HEK293T (cell line): ENCODE measurements at regions not wholly inside any gene's neighbourhood (a gene's known extent, or its start where the extent isn't known, plus 50 kb on each side); places are given as distances from the start of the nearest gene placed in this dataset.
"Not testable (repeated sequence)": the region's sequence is repeated elsewhere in the genome, so short reads cannot be mapped to it uniquely, and the experiment has no call there.

Source experiments
- CTCF ChIA-PET: fragments of 350-600 bp; formaldehyde crosslinking; extraction: SDS; loops from one replicate; lab custom pipeline; 2021; ENCODE audit warnings: antibody characterized with exemption, inconsistent platforms; lab: Yijun Ruan, JAX
- POLR2A ChIA-PET: fragments of 350-600 bp; formaldehyde crosslinking; extraction: SDS; loops from one replicate; lab custom pipeline; 2020; ENCODE audit warnings: antibody characterized with exemption, inconsistent platforms; lab: Yijun Ruan, JAX
- DNase-seq: peaks from one replicate; pipeline ENCODE4 v3.0.0; 2012; ENCODE audit warnings: mixed read lengths; ENCODE audit errors: extremely low spot score
- ARNT ChIP-seq: fragments of 450-650 bp; IDR thresholded peaks from 2 replicates; pipeline ENCODE4 v1.6.1; 2017; ENCODE audit warnings: mild to moderate bottlenecking
- BHLHE40 ChIP-seq: fragments of 450-650 bp; IDR thresholded peaks from 2 replicates; pipeline ENCODE4 v1.6.1; 2016; ENCODE audit warnings: mild to moderate bottlenecking, moderate library complexity, borderline replicate concordance
- CTBP1 ChIP-seq: fragments of 450-650 bp; IDR thresholded peaks from 2 replicates; pipeline ENCODE4 v1.6.1; 2016; ENCODE audit warnings: borderline replicate concordance
- ELF4 ChIP-seq: fragments of 450-650 bp; IDR thresholded peaks from 2 replicates; pipeline ENCODE4 v1.6.1; 2017; ENCODE audit warnings: antibody characterized with exemption
- FOXA1 ChIP-seq: fragments of 450-650 bp; IDR thresholded peaks from 2 replicates; pipeline ENCODE4 v1.6.1; 2016; ENCODE audit warnings: mild to moderate bottlenecking
- FOXK2 ChIP-seq: fragments of 450-650 bp; IDR thresholded peaks from 2 replicates; pipeline ENCODE4 v1.6.1; 2016; ENCODE audit warnings: mild to moderate bottlenecking
- FOXM1 ChIP-seq: fragments of 450-650 bp; IDR thresholded peaks from 2 replicates; pipeline ENCODE4 v1.6.1; 2017; ENCODE audit warnings: mild to moderate bottlenecking, borderline replicate concordance
- HDGF ChIP-seq: fragments of 450-650 bp; IDR thresholded peaks from 2 replicates; pipeline ENCODE4 v1.6.1; 2017; ENCODE audit warnings: antibody characterized with exemption, borderline replicate concordance
- L3MBTL2 ChIP-seq: fragments of 450-650 bp; conservative IDR thresholded peaks from 2 replicates; pipeline ENCODE4 v1.6.1; 2016; ENCODE audit warnings: mild to moderate bottlenecking
- LEF1 ChIP-seq: fragments of 450-650 bp; IDR thresholded peaks from 2 replicates; pipeline ENCODE4 v1.6.1; 2017; ENCODE audit warnings: mild to moderate bottlenecking, borderline replicate concordance
- NFRKB ChIP-seq: fragments of 450-650 bp; IDR thresholded peaks from 2 replicates; pipeline ENCODE4 v1.6.1; 2016; ENCODE audit warnings: mild to moderate bottlenecking, moderate library complexity
- SP1 ChIP-seq: fragments of 450-650 bp; IDR thresholded peaks from 2 replicates; pipeline ENCODE4 v1.6.1; 2017
- SUZ12 ChIP-seq: fragments of 450-650 bp; IDR thresholded peaks from 2 replicates; pipeline ENCODE4 v1.6.1; 2016; ENCODE audit warnings: mild to moderate bottlenecking
- TARDBP ChIP-seq: fragments of 450-650 bp; IDR thresholded peaks from 2 replicates; pipeline ENCODE4 v1.6.1; 2016
- ZNF384 ChIP-seq: fragments of 450-650 bp; IDR thresholded peaks from 2 replicates; pipeline ENCODE4 v1.6.1; 2016
- TF ChIP-seq, protein P1 (sequence below): fragments of 450-650 bp; IDR thresholded peaks from 2 replicates; pipeline ENCODE4 v1.6.1; 2016

DNA sequence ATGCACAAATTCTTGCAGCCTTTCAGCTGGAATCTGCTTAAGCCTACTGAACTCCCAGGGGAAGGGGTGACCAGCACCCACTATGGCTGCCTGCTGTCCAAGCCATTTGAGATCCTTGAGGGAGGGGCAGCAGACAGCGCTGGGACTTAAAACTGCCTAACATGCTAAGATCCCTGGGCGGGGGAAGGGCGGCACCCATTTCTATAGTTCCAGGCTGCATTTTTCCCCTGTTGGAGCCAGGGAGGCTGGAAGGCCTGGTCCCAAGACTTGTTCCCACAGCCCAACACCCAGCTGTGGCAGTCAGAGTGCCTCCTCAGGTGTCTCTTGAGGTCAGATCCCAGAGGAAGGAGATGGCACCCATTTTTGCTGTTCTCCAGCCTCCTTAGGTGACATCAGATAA, 1061.3 kb upstream of the COX7C start:
- ChIA-PET CTCF (interaction anchor here (0.6 kb wide), 1 partner anchor 55 kb away, joined by 3 read pairs; no protein-coding TSS in a partner anchor), POLR2A (no interaction called here)
- no peak for DNase-seq
- TF ChIP-seq TARDBP = no peak
- no peak for TF ChIP-seq BHLHE40
- TF ChIP-seq ZNF384 = no peak
- TF ChIP-seq CTBP1 = no peak
- TF ChIP-seq FOXA1 = no peak
- no peak for TF ChIP-seq SP1
- no peak for TF ChIP-seq ELF4
- TF ChIP-seq, protein P1, sequence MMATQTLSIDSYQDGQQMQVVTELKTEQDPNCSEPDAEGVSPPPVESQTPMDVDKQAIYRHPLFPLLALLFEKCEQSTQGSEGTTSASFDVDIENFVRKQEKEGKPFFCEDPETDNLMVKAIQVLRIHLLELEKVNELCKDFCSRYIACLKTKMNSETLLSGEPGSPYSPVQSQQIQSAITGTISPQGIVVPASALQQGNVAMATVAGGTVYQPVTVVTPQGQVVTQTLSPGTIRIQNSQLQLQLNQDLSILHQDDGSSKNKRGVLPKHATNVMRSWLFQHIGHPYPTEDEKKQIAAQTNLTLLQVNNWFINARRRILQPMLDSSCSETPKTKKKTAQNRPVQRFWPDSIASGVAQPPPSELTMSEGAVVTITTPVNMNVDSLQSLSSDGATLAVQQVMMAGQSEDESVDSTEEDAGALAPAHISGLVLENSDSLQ = no peak

DNA sequence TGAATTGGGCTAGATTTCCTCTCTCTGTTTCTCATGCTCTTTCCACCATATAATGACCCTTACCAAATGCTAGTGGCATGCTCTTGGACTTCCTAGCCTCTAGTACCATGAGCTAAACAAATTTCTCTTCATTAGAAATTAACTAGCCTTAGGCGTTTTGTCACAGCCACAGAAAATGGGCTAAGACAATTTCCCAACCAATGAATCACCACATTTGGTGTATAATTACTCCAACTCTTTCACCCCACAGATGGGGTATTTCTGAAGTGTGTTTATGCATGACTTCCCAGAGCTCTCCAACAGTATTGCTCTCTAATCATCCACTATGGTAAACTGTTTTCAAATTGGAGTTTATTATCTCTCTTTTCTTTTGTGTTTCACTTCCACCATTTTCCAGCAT, 1041.1 kb upstream of the COX7C start:
- TF ChIP-seq ARNT (no peak), TARDBP (no peak), BHLHE40 (no peak), SUZ12 (no peak)
- ChIA-PET POLR2A (no interaction called here), CTCF (no interaction called here)
- no peak for DNase-seq

DNA sequence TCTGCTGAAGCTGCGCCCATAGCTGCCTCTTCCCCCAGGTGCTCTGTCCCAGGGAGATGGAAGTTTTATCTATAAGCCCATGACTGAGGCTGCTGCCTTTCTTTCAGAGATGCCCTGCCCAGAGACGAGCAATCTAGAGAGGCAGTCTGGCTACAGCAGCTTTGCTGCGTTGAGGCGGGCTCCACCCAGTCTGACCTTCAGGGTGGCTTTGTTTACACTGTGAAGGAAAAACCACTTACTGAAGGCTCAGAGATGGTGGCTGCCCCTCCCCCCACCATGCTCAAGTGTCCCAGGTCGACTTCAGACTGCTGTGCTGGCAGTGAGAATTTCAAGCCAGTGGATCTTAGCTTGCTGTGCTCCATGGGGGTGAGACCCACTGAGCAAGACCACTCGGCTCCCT, 1029.9 kb upstream of the COX7C start:
- DNase-seq, POLR2A ChIA-PET: not testable (repeated sequence)
- CTCF ChIA-PET = interaction anchor here (0.6 kb wide), 1 partner anchor 739 kb away, joined by 4 read pairs; no protein-coding TSS in a partner anchor

DNA sequence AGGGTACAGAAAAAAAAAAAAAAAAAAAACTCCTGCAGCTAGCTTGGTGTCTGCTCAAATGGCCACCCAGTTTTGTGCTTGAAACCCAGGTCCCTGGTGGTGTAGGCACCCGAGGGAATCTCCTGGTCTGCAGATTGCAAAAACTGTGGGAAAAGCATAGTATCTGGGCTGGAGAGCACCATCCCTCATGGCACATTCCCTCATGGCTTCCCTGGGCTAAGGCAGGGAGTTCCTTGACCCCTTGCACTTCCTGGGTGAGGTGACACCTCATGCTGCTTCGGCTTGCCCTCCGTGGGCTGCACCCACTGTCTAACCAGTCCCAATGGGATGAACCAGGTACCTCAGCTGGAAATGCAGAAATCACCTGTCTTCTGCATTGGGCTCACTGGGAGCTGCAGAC, 1029.5 kb upstream of the COX7C start:
- CTCF ChIA-PET = interaction anchor here (0.6 kb wide), 1 partner anchor 740 kb away, joined by 4 read pairs; no protein-coding TSS in a partner anchor
- DNase-seq, POLR2A ChIA-PET: not testable (repeated sequence)
- peak; percentile 35; the same call in 1 of the 2 replicates for TF ChIP-seq ZNF384

DNA sequence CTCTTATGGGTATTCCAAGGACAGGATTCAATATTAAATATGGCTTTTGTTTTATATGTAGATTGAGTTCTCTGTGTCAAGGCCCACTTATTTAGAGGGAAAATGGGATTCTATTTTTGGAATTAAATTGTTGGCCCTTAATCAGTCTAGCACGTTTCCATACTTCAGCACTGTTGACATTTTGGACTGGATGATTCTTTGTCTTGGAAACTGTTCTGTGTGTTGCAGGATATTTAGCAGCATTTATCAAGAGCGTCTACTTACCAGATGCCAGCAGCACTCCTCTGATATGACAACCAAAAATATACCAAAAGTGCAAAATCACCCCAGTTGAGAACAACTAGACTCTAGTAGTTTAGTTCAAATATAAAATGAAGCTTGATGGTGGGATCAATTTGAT, 1027.0 kb upstream of the COX7C start:
- DNase-seq = no peak
- POLR2A ChIA-PET = no interaction called here
- CTCF ChIA-PET = no interaction called here
- no peak for TF ChIP-seq NFRKB
- TF ChIP-seq LEF1 = no peak
- no peak for TF ChIP-seq ZNF384
- TF ChIP-seq HDGF = no peak
- no peak for TF ChIP-seq SUZ12
- no peak for TF ChIP-seq FOXK2
- no peak for TF ChIP-seq BHLHE40
- TF ChIP-seq, protein P1 = no peak
- no peak for TF ChIP-seq TARDBP
- TF ChIP-seq FOXM1 = no peak
- TF ChIP-seq FOXA1 = no peak
- no peak for TF ChIP-seq SP1
- TF ChIP-seq ARNT = no peak
- no peak for TF ChIP-seq ELF4
- TF ChIP-seq L3MBTL2 = no peak

DNA sequence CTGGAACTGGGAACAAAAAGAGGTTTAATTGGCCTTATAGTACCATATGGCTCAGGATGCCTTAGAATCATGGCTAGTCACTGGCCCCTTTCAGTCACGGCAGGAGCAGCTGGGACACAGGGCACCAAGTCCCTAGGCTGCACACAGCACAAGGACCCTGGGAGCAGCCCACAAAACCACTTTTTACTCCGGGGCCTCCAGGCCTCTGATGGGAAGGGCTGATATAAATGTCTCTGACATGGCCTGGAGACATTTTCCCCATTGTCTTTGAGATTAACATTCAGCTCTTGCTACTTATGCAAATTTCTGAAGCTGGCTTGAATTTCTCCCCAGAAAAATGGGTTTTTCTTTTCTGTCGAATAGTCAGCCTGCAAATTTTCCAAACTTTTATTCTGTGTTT, 1026.4 kb upstream of the COX7C start:
- no peak for DNase-seq
- TF ChIP-seq, protein P1 = no peak
- TF ChIP-seq FOXM1 (no peak), NFRKB (no peak), CTBP1 (no peak), FOXA1 (no peak)
- ChIA-PET CTCF (no interaction called here), POLR2A (no interaction called here)

DNA sequence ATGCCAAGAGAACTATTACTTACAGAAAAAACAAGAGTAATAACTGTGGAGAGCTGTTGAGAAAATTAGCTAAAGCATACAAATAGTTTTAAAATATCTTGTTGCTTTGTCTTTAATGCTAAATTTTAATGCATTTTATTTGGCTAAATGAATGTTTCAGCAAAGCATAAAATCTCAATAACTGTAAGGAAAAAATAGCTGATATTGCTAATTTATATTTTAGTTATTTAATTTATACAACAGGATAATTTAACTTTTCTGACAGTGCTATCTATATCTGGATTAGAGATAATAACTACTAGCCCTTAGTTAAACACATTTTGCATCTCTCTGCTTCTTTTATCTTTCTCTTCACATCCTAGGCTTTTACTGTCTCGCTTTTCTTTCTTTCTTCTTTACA, 1014.9 kb upstream of the COX7C start:
- CTCF ChIA-PET = interaction anchor here (0.9 kb wide), 1 partner anchor 574 kb away, joined by 3 read pairs; no protein-coding TSS in a partner anchor
- TF ChIP-seq ARNT (no peak), LEF1 (no peak), HDGF (no peak), NFRKB (no peak), FOXK2 (no peak), FOXA1 (no peak), ZNF384 (no peak), ELF4 (no peak), FOXM1 (no peak), CTBP1 (no peak), TARDBP (no peak), SUZ12 (no peak), BHLHE40 (no peak), SP1 (no peak)
- TF ChIP-seq, protein P1 = no peak
- POLR2A ChIA-PET = no interaction called here
- no peak for DNase-seq
